ENCODE measurements at regions not wholly inside any gene's neighbourhood (a gene's known extent, or its start where the extent isn't known, plus 50 kb on each side); places are given as distances from the start of the nearest gene placed in this dataset.

- WGBS, 2 donors: 82 to 83% methylated on average over 4 of the region's 4 CpGs
- DNase-seq (ENCODE audit: low spot score in 2 of 2): no peak
- no peak overlapping the region for H3K4me3 ChIP-seq (ENCODE audit: low read depth, poor library complexity, severe bottlenecking)
- TF ChIP-seq, protein P1, sequence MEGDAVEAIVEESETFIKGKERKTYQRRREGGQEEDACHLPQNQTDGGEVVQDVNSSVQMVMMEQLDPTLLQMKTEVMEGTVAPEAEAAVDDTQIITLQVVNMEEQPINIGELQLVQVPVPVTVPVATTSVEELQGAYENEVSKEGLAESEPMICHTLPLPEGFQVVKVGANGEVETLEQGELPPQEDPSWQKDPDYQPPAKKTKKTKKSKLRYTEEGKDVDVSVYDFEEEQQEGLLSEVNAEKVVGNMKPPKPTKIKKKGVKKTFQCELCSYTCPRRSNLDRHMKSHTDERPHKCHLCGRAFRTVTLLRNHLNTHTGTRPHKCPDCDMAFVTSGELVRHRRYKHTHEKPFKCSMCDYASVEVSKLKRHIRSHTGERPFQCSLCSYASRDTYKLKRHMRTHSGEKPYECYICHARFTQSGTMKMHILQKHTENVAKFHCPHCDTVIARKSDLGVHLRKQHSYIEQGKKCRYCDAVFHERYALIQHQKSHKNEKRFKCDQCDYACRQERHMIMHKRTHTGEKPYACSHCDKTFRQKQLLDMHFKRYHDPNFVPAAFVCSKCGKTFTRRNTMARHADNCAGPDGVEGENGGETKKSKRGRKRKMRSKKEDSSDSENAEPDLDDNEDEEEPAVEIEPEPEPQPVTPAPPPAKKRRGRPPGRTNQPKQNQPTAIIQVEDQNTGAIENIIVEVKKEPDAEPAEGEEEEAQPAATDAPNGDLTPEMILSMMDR (IDR thresholded peaks at IDR 0.05): no peak
- intact Hi-C loops (cut with DNase I; ENCODE audit: low total_unique reads): no loop called here
Observed at GRCh38 chr1:188261849-188262248, 1433.1 kb downstream of the PLA2G4A start.

DNA sequence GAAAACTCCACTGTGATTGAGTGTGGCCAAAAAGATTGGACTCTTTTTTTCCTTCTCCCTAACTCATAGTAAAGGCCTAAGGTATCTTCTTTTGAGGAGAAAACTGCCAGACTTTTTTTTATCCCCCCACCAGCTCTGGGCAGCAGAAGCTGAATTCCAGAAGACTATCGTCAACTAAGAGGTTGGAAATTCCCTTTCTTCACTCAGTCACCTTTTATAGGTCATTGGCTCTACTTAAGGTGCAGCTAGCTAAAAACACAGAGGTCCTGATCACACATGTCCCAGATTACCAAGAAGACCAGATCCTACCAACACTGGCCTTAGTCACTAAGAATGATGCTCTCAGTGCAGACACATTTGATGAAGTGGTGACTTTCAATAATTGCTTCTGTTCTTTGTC lies 1441.2 kb downstream of the PLA2G4A start:
- 81 to 91% methylated on average over 1 of the region's 1 CpG for WGBS, 2 donors
- DNase-seq (ENCODE audit: low spot score in 2 of 2): no peak
- intact Hi-C loops (cut with DNase I; ENCODE audit: low total_unique reads): no loop called here
- TF ChIP-seq POLR2A (IDR thresholded peaks at IDR 0.05): no peak
- H3K4me3 ChIP-seq (ENCODE audit: low read depth, poor library complexity, severe bottlenecking): no peak overlapping the region

- TF ChIP-seq POLR2A (IDR thresholded peaks at IDR 0.05): no peak
- TF ChIP-seq, protein P1 (IDR thresholded peaks at IDR 0.05): no peak
- intact Hi-C loops (cut with DNase I; ENCODE audit: low total_unique reads): no loop called here
- no peak overlapping the region for H3K4me3 ChIP-seq (ENCODE audit: low read depth, poor library complexity, severe bottlenecking)
- 88 to 90% methylated on average over 1 of the region's 1 CpG for WGBS, 2 donors
- DNase-seq (ENCODE audit: low spot score in 2 of 2): no peak
Observed at GRCh38 chr1:188270497-188270896, 1441.7 kb downstream of the PLA2G4A start.

GRCh38 chr1:188277771-188278170 lies 1449.0 kb downstream of the PLA2G4A start:
- intact Hi-C loops (cut with DNase I; ENCODE audit: low total_unique reads): no loop called here
- 94 to 100% methylated on average over 1 of the region's 1 CpG for WGBS, 2 donors
- DNase-seq (ENCODE audit: low spot score in 2 of 2): no peak
- H3K4me3 ChIP-seq (ENCODE audit: low read depth, poor library complexity, severe bottlenecking): no peak overlapping the region
- TF ChIP-seq POLR2A (IDR thresholded peaks at IDR 0.05): no peak
- TF ChIP-seq, protein P1 (IDR thresholded peaks at IDR 0.05): no peak

GRCh38 chr1:188281921-188282320 lies 1453.2 kb downstream of the PLA2G4A start:
- WGBS, 2 donors: 68 to 74% methylated on average over 3 of the region's 3 CpGs
- no peak for TF ChIP-seq POLR2A (IDR thresholded peaks at IDR 0.05)
- TF ChIP-seq, protein P1 (IDR thresholded peaks at IDR 0.05): no peak
- H3K4me3 ChIP-seq (ENCODE audit: low read depth, poor library complexity, severe bottlenecking): no peak overlapping the region
- no peak for DNase-seq (ENCODE audit: low spot score in 2 of 2)
- intact Hi-C loops (cut with DNase I; ENCODE audit: low total_unique reads): no loop called here

DNA sequence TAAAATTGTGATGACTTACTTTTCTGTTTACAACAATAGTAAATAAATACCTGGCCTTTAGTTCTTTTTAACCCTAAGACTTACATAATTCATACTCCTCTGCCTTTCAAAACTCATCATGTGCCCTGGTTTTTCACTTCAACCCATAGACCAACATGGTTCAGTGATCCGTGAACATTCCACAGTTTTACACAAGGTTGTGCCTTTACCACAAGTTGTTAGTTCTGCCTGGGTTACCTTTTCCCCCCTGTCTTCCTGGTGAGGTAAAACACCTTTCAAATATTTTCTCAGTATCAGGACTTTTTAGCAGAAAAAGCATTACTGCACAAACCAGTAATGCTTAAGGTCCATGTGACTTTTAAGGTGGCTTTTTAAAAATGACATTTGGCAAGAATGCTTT lies 1466.4 kb downstream of the PLA2G4A start:
- intact Hi-C loops (cut with DNase I; ENCODE audit: low total_unique reads): no loop called here
- 68 to 87% methylated on average over 1 of the region's 1 CpG for WGBS, 2 donors
- no peak for TF ChIP-seq POLR2A (IDR thresholded peaks at IDR 0.05)
- TF ChIP-seq, protein P1 (IDR thresholded peaks at IDR 0.05): no peak
- no peak overlapping the region for H3K4me3 ChIP-seq (ENCODE audit: low read depth, poor library complexity, severe bottlenecking)
- no peak for DNase-seq (ENCODE audit: low spot score in 2 of 2)
